Amniotic epithelial cell (primary cell): ENCODE measurements at regions not wholly inside any gene's neighbourhood (a gene's known extent, or its start where the extent isn't known, plus 50 kb on each side); places are given as distances from the start of the nearest gene placed in this dataset.

Experiments used
- DNase-seq: peaks from one replicate; pipeline ENCODE4 v3.0.0-alpha.2; 2010; ENCODE audit warnings: low read depth

DNA sequence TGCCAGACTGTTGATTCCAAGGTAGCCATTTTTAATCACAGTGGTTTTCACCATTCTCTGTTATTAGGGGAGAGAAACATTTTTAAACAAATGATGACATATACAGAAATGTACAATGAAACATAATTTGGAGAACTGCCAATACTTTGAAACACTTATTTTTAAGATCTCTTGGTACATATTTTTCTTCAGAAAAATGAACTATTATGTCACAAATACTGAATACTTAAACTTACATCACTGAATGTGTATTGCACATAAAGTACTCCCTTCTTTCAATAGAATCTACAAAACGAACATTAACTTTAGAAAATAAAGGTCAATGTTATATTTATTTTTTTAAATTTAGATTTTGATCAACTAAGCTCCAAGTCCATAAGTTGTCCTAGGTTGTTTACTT is 71.7 kb upstream of the CPNE8 start:
- DNase-seq = no peak

DNA sequence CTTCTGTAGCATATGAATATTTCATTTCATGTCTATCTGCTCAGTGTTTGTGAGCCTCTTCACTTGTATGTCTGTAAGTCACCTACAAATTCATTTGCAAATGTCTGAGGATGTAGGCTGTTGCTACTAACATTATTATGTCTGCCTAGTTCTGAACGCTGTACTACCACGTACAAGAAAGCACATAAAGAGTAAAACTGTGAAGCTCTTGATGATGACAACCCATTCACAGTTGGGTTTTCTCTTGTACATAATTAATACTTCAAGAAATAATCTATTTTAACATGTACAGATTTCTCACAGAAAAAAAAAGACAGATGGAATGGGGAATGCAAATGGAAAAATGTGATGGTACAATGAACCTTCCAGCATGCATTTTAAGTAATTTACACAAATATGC is 64.3 kb upstream of the CPNE8 start:
- DNase-seq = no peak

- no peak for DNase-seq
Observed at GRCh38 chr12:38961683-38962082, 56.3 kb upstream of the CPNE8 start.

DNA sequence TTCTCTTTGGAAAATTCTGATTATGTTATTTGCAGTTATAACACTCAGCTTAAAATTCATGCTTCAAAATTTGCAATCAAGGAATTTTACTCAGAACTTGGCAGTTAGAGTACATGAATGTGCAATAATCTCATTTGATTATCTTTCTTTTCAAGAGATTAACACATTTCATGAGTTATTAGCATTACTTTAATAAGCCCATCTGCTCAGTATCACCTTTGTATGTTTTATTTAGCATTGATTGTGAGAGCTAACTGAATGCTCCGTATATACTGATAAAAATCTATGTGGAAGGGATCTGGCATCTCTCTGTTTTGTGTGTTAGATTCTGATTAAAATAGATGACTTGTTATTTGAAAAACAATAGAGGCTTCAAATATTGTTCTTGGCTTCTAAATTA is 55.6 kb upstream of the CPNE8 start:
- no peak for DNase-seq

DNA sequence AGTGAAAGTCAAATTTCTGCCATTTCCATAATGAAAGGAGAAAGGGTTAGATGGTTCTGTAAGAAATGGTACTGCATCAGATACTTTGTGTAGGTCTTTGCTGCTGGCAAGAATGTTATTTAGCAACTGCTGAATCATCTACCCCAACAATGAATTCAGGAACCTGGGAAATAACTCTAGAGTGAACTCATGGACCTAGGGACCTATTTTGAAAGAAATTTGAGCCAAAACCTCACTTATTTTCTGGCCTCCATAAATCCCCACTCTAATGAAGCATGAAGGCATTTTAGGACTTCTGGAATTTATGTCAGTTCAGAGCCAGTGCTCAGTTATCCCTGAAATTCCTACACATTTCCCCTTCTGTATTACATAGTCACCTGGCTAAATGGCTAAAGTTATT is 50.9 kb upstream of the CPNE8 start:
- DNase-seq = no peak
